OCI-LY1 (cell line): ENCODE measurements at regions not wholly inside any gene's neighbourhood (a gene's known extent, or its start where the extent isn't known, plus 50 kb on each side); places are given as distances from the start of the nearest gene placed in this dataset.

Experiments
- H2AFZ ChIP-seq: fragments of 200-600 bp; sonication (generic), shearing (Covaris generic); 2 replicates; pipeline ENCODE4 v1.6.0; 2014; ENCODE audit warnings: antibody characterized with exemption, mild to moderate bottlenecking, low read length
- H3F3A ChIP-seq: fragments of 200-600 bp; sonication (generic), shearing (Covaris generic); 2 replicates; pipeline ENCODE4 v1.6.0; 2014; ENCODE audit warnings: mild to moderate bottlenecking, antibody characterized with exemption, low read length, moderate library complexity; ENCODE audit not compliant: insufficient read depth
- H3K27ac ChIP-seq: fragments of 200-600 bp; sonication (generic); 2 replicates; pipeline ENCODE4 v1.5.1; 2014; ENCODE audit warnings: low read length, mixed run types, mild to moderate bottlenecking, low read depth; ENCODE audit not compliant: poor library complexity, severe bottlenecking
- H3K27me3 ChIP-seq: fragments of 200-600 bp; sonication (generic); 2 replicates; pipeline ENCODE4 v1.6.0; 2014; ENCODE audit warnings: antibody characterized with exemption, mild to moderate bottlenecking, low read length, moderate library complexity; ENCODE audit not compliant: insufficient read depth
- H3K36me3 ChIP-seq: fragments of 200-600 bp; sonication (generic); 2 replicates; pipeline ENCODE4 v1.6.1; 2014; ENCODE audit warnings: mild to moderate bottlenecking, antibody characterized with exemption, low read length, moderate library complexity, mixed read lengths; ENCODE audit not compliant: insufficient read depth
- H3K4me1 ChIP-seq: fragments of 200-600 bp; sonication (generic); 2 replicates; pipeline ENCODE4 v1.5.1; 2014; ENCODE audit warnings: mild to moderate bottlenecking, low read length, moderate library complexity; ENCODE audit not compliant: insufficient read depth, severe bottlenecking
- H3K4me2 ChIP-seq: fragments of 200-600 bp; sonication (generic), shearing (Covaris generic); 2 replicates; pipeline ENCODE4 v1.6.1; 2014; ENCODE audit warnings: low read length
- H3K4me3 ChIP-seq: fragments of 200-600 bp; sonication (generic); 2 replicates; pipeline ENCODE4 v1.5.1; 2014; ENCODE audit warnings: low read length, low read depth, mild to moderate bottlenecking, mixed read lengths; ENCODE audit not compliant: poor library complexity, severe bottlenecking
- H3K79me2 ChIP-seq: fragments of 200-600 bp; shearing (Covaris generic); 2 replicates; pipeline ENCODE4 v1.6.1; 2016; ENCODE audit warnings: mixed run types, low read length, mixed read lengths; ENCODE audit not compliant: insufficient read depth
- H3K9ac ChIP-seq: fragments of 200-600 bp; sonication (generic), shearing (Covaris generic); 2 replicates; pipeline ENCODE4 v1.6.1; 2014; ENCODE audit warnings: mild to moderate bottlenecking, low read length, mixed read lengths
- H3K9me2 ChIP-seq: fragments of 200-600 bp; sonication (generic), shearing (Covaris generic); 2 replicates; pipeline ENCODE4 v1.6.1; 2014; ENCODE audit warnings: low read depth, mild to moderate bottlenecking, low read length, mixed read lengths
- H3K9me3 ChIP-seq: fragments of 200-600 bp; shearing (Covaris generic); 2 replicates; pipeline ENCODE4 v1.6.1; 2014; ENCODE audit warnings: low read length, mixed read lengths
- H4K20me1 ChIP-seq: fragments of 200-600 bp; sonication (generic), shearing (Covaris generic); 2 replicates; pipeline ENCODE4 v1.6.0; 2016; ENCODE audit warnings: mild to moderate bottlenecking, low read length; ENCODE audit not compliant: insufficient read depth
- CTCF ChIP-seq: fragments of 200-600 bp; sonication (generic), shearing (Covaris generic); IDR thresholded peaks from 2 replicates; pipeline ENCODE4 v1.5.1; 2017; ENCODE audit warnings: mild to moderate bottlenecking, antibody characterized with exemption, low read length, moderate library complexity, mixed read lengths
- EZH2 ChIP-seq: fragments of 200-600 bp; sonication (generic), shearing (Covaris generic); IDR thresholded peaks from 2 replicates; pipeline ENCODE4 v1.8.0; 2017; ENCODE audit warnings: borderline replicate concordance, mixed run types, mild to moderate bottlenecking, antibody characterized with exemption, low read length, moderate library complexity, mixed read lengths

- no peak for TF ChIP-seq CTCF
- no peak for TF ChIP-seq EZH2
- no peak overlapping the region for H3K27ac ChIP-seq
- no peak overlapping the region for H3K4me2 ChIP-seq
- H3K9me3 ChIP-seq: no peaks in the 10 kb centered on the region
- no peaks in the 10 kb centered on the region for H3K27me3 ChIP-seq
- no peaks in the 10 kb centered on the region for H3K79me2 ChIP-seq
- no peaks in the 10 kb centered on the region for H4K20me1 ChIP-seq
- H3K4me1 ChIP-seq: no peaks in the 10 kb centered on the region
- H3K4me3 ChIP-seq: no peak overlapping the region
- no peaks in the 10 kb centered on the region for H3K9me2 ChIP-seq
- H2AFZ ChIP-seq: no peak overlapping the region
- no peak overlapping the region for H3K9ac ChIP-seq
- no peaks in the 10 kb centered on the region for H3K36me3 ChIP-seq
- H3F3A ChIP-seq: no peaks in the 10 kb centered on the region
These were observed 717.3 kb upstream of the POU3F2 start for GRCh38 chr6:98117068-98117467.

GRCh38 chr6:98118397-98119045 lies 715.9 kb upstream of the POU3F2 start:
- Histone ChIP-seq H3K9ac (no peak overlapping the region), H3K4me2 (no peak overlapping the region), H2AFZ (no peak overlapping the region), H3K9me3 (no peaks in the 10 kb centered on the region), H4K20me1 (no peaks in the 10 kb centered on the region), H3K27me3 (no peaks in the 10 kb centered on the region), H3K79me2 (no peaks in the 10 kb centered on the region), H3K36me3 (no peaks in the 10 kb centered on the region), H3K4me1 (no peaks in the 10 kb centered on the region), H3K4me3 (no peak overlapping the region), H3K9me2 (no peaks in the 10 kb centered on the region), H3F3A (no peaks in the 10 kb centered on the region), H3K27ac (no peak overlapping the region)
- TF ChIP-seq CTCF (no peak), EZH2 (no peak)

- H3K9me2 ChIP-seq: no peaks in the 10 kb centered on the region
- no peak overlapping the region for H3K27ac ChIP-seq
- H3K79me2 ChIP-seq: no peaks in the 10 kb centered on the region
- no peaks in the 10 kb centered on the region for H4K20me1 ChIP-seq
- H3K4me3 ChIP-seq: no peak overlapping the region
- no peaks in the 10 kb centered on the region for H3K9me3 ChIP-seq
- TF ChIP-seq EZH2: no peak
- TF ChIP-seq CTCF: no peak
- H2AFZ ChIP-seq: no peak overlapping the region
- H3K9ac ChIP-seq: no peak overlapping the region
- no peak overlapping the region for H3K4me2 ChIP-seq
- H3K36me3 ChIP-seq: no peaks in the 10 kb centered on the region
- no peaks in the 10 kb centered on the region for H3K4me1 ChIP-seq
- no peaks in the 10 kb centered on the region for H3K27me3 ChIP-seq
- no peaks in the 10 kb centered on the region for H3F3A ChIP-seq
These were observed 710.2 kb upstream of the POU3F2 start for GRCh38 chr6:98124171-98124570.
